Activated T-helper 17 cell treated with anti-CD3 and anti-CD28 coated beads, Interleukin-2, amount 50 U/mL, for 72 hours (primary cell): ENCODE measurements at regions not wholly inside any gene's neighbourhood (a gene's known extent, or its start where the extent isn't known, plus 50 kb on each side); places are given as distances from the start of the nearest gene placed in this dataset.
A peak's percentile ranks its signal among the peaks of the same experiment; 100 is the strongest.

Experiments used
- ATAC-seq: fragments of 150-1000 bp; cut with Tn5 transposase; replicated peaks from 2 replicates; pipeline ENCODE4 v1.10.0; 2021; ENCODE audit warnings: mild to moderate bottlenecking, moderate library complexity
- H3K27ac Mint-ChIP-seq: one replicate; pipeline ENCODE4 v1.8.0; 2022; ENCODE audit warnings: mixed read lengths
- H3K27me3 Mint-ChIP-seq: one replicate; pipeline ENCODE4 v1.8.0; 2022; ENCODE audit warnings: mixed read lengths
- H3K36me3 Mint-ChIP-seq: one replicate; pipeline ENCODE4 v1.8.0; 2022; ENCODE audit warnings: low read depth, mild to moderate bottlenecking, mixed read lengths
- H3K4me1 Mint-ChIP-seq: one replicate; pipeline ENCODE4 v1.8.0; 2022; ENCODE audit warnings: mixed read lengths
- H3K4me3 Mint-ChIP-seq: one replicate; pipeline ENCODE4 v1.8.0; 2022; ENCODE audit warnings: mild to moderate bottlenecking, mixed read lengths
- H3K9me3 Mint-ChIP-seq: one replicate; pipeline ENCODE4 v1.8.0; 2022; ENCODE audit warnings: mixed read lengths

DNA sequence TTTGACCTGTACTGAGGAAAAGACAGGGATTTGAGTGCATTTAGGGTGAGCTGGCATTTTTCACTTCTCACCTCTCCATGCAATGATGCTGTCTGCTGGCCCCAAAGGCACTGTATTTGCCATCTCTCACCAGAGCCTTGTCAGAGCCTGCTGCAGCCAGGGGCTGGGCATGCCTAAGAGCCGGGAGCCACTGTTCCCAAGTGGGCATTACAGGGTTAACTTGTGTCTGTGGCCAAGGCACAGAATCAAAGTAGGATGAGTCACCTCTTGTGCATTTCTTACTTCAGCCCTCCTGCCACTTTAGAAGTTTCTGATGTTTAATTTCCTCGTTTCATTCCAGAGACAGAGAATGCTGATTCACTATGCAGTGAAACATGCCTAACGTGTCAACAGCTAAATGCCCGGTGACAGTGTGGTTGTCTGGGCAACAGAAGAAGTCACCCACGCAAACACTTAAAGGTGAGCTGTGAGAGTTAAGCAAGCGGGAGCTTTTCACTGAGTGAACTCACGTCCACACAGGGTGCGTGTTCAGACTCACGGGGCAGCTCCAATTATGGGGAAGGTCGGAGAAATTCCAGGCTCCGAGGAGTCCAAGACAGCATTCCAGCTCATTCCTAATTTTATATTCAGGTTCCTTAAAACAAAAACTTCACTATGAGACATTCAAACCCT, 57.1 kb upstream of the IGFBP3 start:
- Mint-ChIP-seq H3K27me3 (no peaks in the 10 kb centered on the region), H3K9me3 (no peaks in the 10 kb centered on the region), H3K4me1 (no peaks in the 10 kb centered on the region), H3K36me3 (peaks cover 26% of the 10 kb centered on the region), H3K4me3 (peak overlapping the region; percentile 5), H3K27ac (peak overlapping the region; percentile 72)
- ATAC-seq = peak; percentile 92

DNA sequence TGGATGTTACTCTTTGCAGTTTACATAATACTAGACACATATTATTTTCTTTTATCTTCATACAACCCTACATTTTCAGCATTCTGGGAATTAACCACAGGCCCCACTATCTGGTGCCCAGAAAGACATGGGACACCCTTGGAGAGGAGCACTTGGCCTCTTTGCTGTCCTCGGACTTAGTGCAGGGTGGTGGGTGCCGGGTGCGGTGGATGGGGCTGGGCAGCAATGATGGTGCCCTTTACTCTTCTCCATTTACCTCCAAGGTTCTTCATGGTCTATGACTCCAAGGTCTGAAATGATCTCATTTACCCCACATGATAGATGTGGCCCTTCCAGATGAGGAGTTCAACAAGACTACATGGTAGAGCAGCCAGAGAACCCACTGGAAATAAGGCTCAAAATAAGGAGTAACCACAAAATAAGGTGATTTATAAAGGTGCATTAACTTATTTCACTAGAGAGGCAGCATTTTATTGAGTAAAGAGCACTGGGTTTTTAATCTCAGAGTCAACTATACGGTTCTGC, 56.2 kb upstream of the IGFBP3 start:
- no peaks in the 10 kb centered on the region for H3K9me3 Mint-ChIP-seq
- ATAC-seq = no peak
- H3K27ac Mint-ChIP-seq = peak overlapping the region; percentile 13
- no peaks in the 10 kb centered on the region for H3K4me1 Mint-ChIP-seq
- H3K36me3 Mint-ChIP-seq = peaks cover 26% of the 10 kb centered on the region
- H3K27me3 Mint-ChIP-seq = no peaks in the 10 kb centered on the region
- no peak overlapping the region for H3K4me3 Mint-ChIP-seq

DNA sequence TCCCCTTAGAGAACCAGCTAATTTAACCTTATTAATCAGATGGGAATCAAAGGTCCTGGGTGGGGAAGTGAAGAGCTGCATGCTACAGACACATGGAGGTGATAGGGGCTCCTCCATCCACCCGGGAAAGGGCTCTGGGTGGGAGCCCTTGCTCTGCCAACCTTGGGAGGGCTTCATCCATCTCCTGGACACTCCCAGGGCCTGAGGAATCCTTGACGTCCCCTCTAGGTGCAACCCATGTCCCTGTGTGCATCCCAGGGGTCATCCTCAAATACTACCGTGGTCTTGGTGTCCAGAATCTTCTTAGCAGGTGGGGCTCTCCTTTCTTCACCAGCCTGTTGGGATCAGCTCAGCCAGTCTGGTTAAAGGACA, 55.4 kb upstream of the IGFBP3 start:
- Mint-ChIP-seq H3K9me3 (no peaks in the 10 kb centered on the region), H3K4me1 (no peaks in the 10 kb centered on the region), H3K4me3 (no peak overlapping the region), H3K27ac (no peak overlapping the region), H3K27me3 (no peaks in the 10 kb centered on the region), H3K36me3 (peaks cover 26% of the 10 kb centered on the region)
- no peak for ATAC-seq

DNA sequence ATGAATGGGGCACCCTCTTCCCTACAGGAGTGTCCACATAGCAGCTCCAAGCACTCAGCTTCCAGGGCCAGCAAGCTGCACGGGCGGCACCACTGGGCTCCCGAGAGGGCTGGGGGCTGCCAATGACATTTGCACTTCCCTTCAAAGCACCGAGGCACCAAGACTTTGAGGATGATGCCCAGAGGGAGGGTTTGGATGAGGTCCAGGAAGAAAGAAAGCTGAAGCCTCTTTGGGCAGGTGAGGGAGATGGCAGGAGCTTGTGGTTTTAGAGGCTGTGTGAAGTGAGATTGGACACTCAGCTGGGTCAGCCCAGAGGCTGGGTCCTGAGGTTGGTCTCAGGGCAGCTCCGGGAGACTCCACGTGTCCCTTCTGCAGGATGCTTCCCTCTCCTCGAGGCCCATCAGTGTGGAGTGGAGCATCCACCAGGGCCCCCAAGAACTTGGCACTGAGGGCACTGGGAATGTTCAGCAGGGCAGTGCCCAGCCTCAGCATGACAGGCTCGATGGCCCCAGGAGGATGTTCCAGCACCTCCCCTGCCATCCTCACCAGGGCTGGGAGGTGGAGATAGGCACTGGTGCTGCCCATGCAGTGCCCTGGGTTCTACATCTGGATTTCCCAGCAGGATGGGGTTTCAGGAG, 54.9 kb upstream of the IGFBP3 start:
- Mint-ChIP-seq H3K9me3 (no peaks in the 10 kb centered on the region), H3K27me3 (no peaks in the 10 kb centered on the region), H3K27ac (no peak overlapping the region), H3K36me3 (peaks cover 24% of the 10 kb centered on the region), H3K4me3 (no peak overlapping the region), H3K4me1 (no peaks in the 10 kb centered on the region)
- no peak for ATAC-seq

DNA sequence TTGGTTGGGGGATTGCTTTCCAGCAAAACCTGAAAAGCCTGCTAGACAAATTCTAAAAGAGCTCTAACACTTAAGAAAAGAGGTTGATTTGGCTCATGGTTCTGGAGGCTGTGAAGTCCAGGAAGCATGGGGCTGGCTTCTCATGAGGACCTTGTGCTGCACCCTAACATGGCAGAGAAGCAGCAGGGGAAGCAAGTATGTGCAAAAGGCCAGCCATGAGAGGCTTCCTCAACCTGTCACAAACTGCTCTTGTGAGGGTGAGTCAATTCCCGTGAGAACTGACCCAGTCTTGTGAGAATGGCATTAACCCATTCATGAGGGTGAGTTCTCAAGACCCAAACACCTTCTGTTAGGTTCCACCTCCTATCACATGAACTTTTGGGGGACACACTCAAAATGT, 54.3 kb upstream of the IGFBP3 start:
- H3K4me1 Mint-ChIP-seq = no peaks in the 10 kb centered on the region
- no peak overlapping the region for H3K4me3 Mint-ChIP-seq
- no peak for ATAC-seq
- H3K27ac Mint-ChIP-seq = no peak overlapping the region
- peaks cover 18% of the 10 kb centered on the region for H3K36me3 Mint-ChIP-seq
- H3K27me3 Mint-ChIP-seq = no peaks in the 10 kb centered on the region
- H3K9me3 Mint-ChIP-seq = no peaks in the 10 kb centered on the region

DNA sequence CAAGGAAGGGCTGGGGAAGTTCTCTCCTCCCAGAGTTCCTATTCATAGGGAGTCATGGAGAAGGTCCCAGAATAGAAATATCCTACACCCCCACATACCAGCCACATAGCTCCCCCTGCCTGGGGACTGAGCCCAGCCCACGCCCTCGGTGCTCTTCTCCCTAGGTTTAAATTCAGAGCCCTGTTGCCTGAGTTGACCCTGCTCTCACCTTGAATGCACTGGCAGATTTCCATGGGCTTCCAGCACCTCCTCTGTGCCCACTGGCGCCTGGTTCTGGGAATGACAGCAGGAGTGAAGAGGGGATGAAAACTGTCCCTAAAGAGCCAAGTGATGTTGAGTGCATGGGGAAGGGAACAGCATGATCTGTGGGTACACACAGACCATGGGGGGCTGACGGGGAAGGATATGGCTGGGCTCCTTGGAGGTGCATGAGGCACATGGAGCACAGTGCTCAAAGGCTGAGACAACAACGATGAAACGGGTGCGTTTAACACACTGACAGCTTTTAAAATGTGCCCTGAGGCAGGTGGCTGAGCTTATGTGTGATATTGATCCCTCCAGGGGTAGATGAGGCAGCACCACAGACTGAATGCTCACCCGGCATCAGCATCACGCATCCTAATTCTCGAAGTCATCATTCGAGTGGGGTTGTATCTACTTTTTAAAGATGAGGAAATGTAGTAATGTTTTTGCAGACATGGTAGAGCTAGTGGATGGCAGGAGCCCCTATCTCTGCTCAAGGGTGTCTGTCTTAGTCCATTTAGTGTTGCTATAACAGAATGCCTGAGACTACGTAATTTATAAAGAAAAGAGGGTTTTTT, 53.7 kb upstream of the IGFBP3 start:
- Mint-ChIP-seq H3K27ac (no peak overlapping the region), H3K36me3 (peaks cover 16% of the 10 kb centered on the region), H3K4me3 (no peak overlapping the region), H3K4me1 (no peaks in the 10 kb centered on the region), H3K27me3 (no peaks in the 10 kb centered on the region), H3K9me3 (no peaks in the 10 kb centered on the region)
- no peak for ATAC-seq

DNA sequence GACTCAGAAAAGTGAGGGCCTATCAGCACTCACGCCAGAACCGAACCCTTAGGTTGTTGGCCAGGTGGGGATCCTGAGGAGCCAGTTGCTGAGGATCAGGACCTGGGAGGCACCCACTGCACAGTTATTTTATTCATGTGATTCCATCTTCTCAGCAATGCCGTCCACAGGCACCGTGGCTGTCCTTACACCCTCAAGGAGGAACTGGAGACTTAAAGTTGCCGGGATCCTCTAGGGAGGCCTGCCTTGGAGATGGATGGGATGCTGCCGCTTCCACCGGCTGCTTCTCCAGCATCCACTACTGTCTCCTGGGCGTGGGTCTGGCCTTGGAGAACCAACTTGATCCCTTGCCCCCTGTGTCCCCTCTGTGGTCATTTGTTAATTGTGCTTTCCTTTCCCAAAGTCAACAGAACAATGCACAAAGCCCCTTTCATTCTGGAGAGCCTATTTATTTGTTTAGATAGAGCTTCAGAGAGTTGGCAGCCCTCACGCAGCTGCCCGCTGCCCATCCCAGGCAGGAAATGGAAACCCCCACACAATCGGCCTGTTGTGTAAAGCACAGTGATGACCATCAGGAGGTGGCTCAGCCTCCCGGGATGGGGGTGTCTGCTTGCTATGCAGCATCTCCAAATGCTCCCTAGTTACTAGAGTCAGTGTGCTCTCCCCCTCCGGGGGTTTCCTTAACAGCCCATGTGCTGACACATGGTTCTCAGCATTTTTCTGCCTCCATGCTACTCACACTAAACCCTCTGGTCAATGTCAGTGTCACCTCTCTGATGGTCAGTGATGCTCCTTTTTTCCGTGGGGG, 52.9 kb upstream of the IGFBP3 start:
- no peaks in the 10 kb centered on the region for H3K4me1 Mint-ChIP-seq
- H3K9me3 Mint-ChIP-seq = no peaks in the 10 kb centered on the region
- H3K27ac Mint-ChIP-seq = no peak overlapping the region
- peaks cover 8% of the 10 kb centered on the region for H3K36me3 Mint-ChIP-seq
- H3K4me3 Mint-ChIP-seq = no peak overlapping the region
- no peaks in the 10 kb centered on the region for H3K27me3 Mint-ChIP-seq
- no peak for ATAC-seq

DNA sequence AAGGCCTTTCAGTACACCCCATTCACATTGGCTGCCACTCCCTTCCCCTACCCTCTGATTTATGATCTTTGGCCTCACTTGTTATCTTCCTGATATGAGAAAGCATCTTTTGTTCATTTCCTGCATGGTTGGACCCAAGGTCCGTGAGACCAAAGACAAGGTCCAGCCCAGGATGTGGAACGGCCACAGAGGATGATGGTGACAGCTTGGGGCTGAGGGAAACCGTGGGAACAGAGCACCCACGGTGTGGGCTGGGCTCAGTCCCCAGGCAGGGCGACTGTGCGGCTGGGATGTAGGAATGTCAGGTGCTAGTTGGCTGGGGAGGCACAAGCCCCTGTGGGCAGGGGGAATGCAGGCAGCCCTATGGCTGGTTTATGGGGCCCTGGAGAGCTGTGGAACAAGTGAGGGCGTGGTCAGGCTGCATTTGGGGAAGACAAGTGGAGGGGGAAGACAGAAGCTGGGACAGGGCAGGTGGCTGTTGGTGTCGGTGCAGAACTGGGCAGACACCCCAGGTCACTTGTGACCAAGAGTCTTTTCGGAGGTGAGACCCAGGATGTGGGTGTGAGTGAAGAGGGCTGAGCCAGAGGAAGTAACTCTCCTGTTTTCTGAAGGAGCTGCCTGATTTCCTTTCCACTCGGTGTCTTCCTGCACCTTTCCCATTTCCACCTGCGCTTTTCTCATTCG, 51.7 kb upstream of the IGFBP3 start:
- Mint-ChIP-seq H3K4me3 (no peak overlapping the region), H3K27me3 (no peaks in the 10 kb centered on the region), H3K4me1 (no peaks in the 10 kb centered on the region), H3K36me3 (no peaks in the 10 kb centered on the region), H3K9me3 (no peaks in the 10 kb centered on the region), H3K27ac (no peak overlapping the region)
- no peak for ATAC-seq

DNA sequence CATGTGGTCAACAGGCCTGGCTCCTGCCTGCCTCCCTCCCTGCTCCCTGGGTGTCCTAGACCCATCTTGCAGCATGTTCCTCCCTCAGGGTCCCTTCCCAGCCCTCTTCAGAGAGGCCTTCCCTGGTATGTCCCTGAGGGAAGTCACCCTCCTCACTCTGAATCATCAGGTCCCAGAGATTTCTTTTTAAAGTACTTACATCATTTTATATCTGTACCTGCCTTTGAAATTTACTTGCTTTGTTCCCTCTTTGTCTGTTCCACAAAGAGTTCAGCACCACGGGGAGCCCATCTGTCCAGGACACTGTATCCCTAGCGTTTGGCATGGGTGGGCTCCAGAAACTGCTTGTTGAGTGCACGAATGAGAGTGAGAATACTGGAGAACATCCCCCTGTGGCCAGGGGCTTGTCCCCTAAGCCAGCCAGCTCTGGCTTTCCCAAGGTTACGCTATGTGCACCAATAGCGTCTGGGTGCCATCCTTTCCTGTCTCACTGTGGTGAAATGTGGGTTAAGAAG, 50.6 kb upstream of the IGFBP3 start:
- Mint-ChIP-seq H3K4me3 (no peak overlapping the region), H3K27me3 (no peaks in the 10 kb centered on the region), H3K9me3 (no peaks in the 10 kb centered on the region), H3K4me1 (no peaks in the 10 kb centered on the region), H3K36me3 (no peaks in the 10 kb centered on the region), H3K27ac (no peak overlapping the region)
- no peak for ATAC-seq

DNA sequence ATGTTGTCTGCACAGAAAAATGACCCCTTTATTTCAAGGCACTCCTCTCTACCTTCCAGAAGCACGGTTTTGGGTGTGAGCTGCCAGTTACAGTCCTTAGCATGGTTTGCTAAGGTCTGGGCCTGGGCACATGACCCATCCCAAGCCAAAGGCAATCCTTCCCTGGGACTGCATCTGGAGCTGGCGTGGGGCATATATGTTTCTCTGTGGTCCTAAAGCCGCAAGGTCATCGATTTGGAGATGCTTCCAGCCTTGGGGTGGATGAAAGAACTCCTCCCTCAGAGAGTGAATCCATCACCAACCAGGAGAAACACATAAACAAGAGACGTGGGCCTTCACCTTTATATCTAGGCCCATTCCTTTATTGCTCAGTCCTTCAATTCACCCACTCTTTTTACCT, 50.1 kb upstream of the IGFBP3 start:
- H3K4me3 Mint-ChIP-seq = no peak overlapping the region
- H3K9me3 Mint-ChIP-seq = no peaks in the 10 kb centered on the region
- H3K36me3 Mint-ChIP-seq = no peaks in the 10 kb centered on the region
- H3K27ac Mint-ChIP-seq = no peak overlapping the region
- H3K27me3 Mint-ChIP-seq = no peaks in the 10 kb centered on the region
- no peak for ATAC-seq
- no peaks in the 10 kb centered on the region for H3K4me1 Mint-ChIP-seq
